Activated CD4-positive, alpha-beta memory T cell treated with anti-CD3 and anti-CD28 coated beads, Interleukin-2, amount 10 ng/mL, durations not matched to agents 7 days and 5 days (primary cell): ENCODE measurements at regions not wholly inside any gene's neighbourhood (a gene's known extent, or its start where the extent isn't known, plus 50 kb on each side); places are given as distances from the start of the nearest gene placed in this dataset.

Source experiments
- CTCF ChIA-PET: fragments of 350-600 bp; sonication (Branson Sonifier 250); formaldehyde crosslinking; loops from one replicate; lab custom pipeline; 2021; ENCODE audit warnings: antibody characterized with exemption, inconsistent platforms; lab: Charles Lee
- POLR2A ChIA-PET: fragments of 350-600 bp; sonication (Branson Sonifier 250); formaldehyde crosslinking; loops from one replicate; lab custom pipeline; 2021; ENCODE audit warnings: antibody characterized with exemption; lab: Charles Lee
- DNase-seq: peaks from one replicate; pipeline ENCODE4 v3.0.0-alpha.2; 2020
- H3K27ac Mint-ChIP-seq: one replicate; pipeline ENCODE4 v1.8.0; 2021; ENCODE audit warnings: mild to moderate bottlenecking, mixed read lengths
- H3K27me3 Mint-ChIP-seq: one replicate; pipeline ENCODE4 v1.8.0; 2021; ENCODE audit warnings: mixed read lengths
- H3K36me3 Mint-ChIP-seq: one replicate; pipeline ENCODE4 v1.8.0; 2021; ENCODE audit warnings: low read depth, mixed read lengths
- H3K4me1 Mint-ChIP-seq: one replicate; pipeline ENCODE4 v1.8.0; 2021; ENCODE audit warnings: mixed read lengths
- H3K4me3 Mint-ChIP-seq: one replicate; pipeline ENCODE4 v1.8.0; 2021; ENCODE audit warnings: mild to moderate bottlenecking, mixed read lengths
- H3K9me3 Mint-ChIP-seq: one replicate; pipeline ENCODE4 v1.8.0; 2021; ENCODE audit warnings: mixed read lengths

- Mint-ChIP-seq H3K27me3 (peaks cover 6% of the 10 kb centered on the region), H3K4me3 (no peak overlapping the region), H3K36me3 (no peaks in the 10 kb centered on the region), H3K9me3 (no peaks in the 10 kb centered on the region), H3K4me1 (no peaks in the 10 kb centered on the region), H3K27ac (no peak overlapping the region)
- no peak for DNase-seq
- ChIA-PET CTCF (no interaction called here), POLR2A (no interaction called here)
Observed at GRCh38 chr7:131620673-131621609, 64.5 kb upstream of the PODXL start.

GRCh38 chr7:131619336-131620305 is 63.2 kb upstream of the PODXL start:
- H3K36me3 Mint-ChIP-seq: no peaks in the 10 kb centered on the region
- H3K4me1 Mint-ChIP-seq: no peaks in the 10 kb centered on the region
- no peak overlapping the region for H3K4me3 Mint-ChIP-seq
- ChIA-PET CTCF (no interaction called here), POLR2A (no interaction called here)
- no peak for DNase-seq
- H3K27ac Mint-ChIP-seq: no peak overlapping the region
- H3K27me3 Mint-ChIP-seq: peaks cover 6% of the 10 kb centered on the region
- H3K9me3 Mint-ChIP-seq: no peaks in the 10 kb centered on the region

GRCh38 chr7:131618391-131618790 is 62.0 kb upstream of the PODXL start:
- Mint-ChIP-seq H3K9me3 (no peaks in the 10 kb centered on the region), H3K36me3 (no peaks in the 10 kb centered on the region), H3K27ac (no peak overlapping the region), H3K27me3 (peaks cover 6% of the 10 kb centered on the region), H3K4me3 (no peak overlapping the region), H3K4me1 (no peaks in the 10 kb centered on the region)
- no peak for DNase-seq
- ChIA-PET CTCF (no interaction called here), POLR2A (no interaction called here)

GRCh38 chr7:131616487-131617200 is 60.2 kb upstream of the PODXL start:
- no peaks in the 10 kb centered on the region for H3K9me3 Mint-ChIP-seq
- H3K27me3 Mint-ChIP-seq: peaks cover 6% of the 10 kb centered on the region
- no peaks in the 10 kb centered on the region for H3K4me1 Mint-ChIP-seq
- CTCF ChIA-PET: no interaction called here
- no peak overlapping the region for H3K27ac Mint-ChIP-seq
- H3K36me3 Mint-ChIP-seq: no peaks in the 10 kb centered on the region
- POLR2A ChIA-PET: no interaction called here
- no peak for DNase-seq
- no peak overlapping the region for H3K4me3 Mint-ChIP-seq

GRCh38 chr7:131613909-131614308 is 57.5 kb upstream of the PODXL start:
- Mint-ChIP-seq H3K4me3 (no peak overlapping the region), H3K36me3 (no peaks in the 10 kb centered on the region), H3K4me1 (no peaks in the 10 kb centered on the region), H3K27ac (no peak overlapping the region), H3K27me3 (peaks cover 6% of the 10 kb centered on the region), H3K9me3 (no peaks in the 10 kb centered on the region)
- DNase-seq: no peak
- CTCF ChIA-PET: no interaction called here
- POLR2A ChIA-PET: no interaction called here

GRCh38 chr7:131610007-131610406 is 53.6 kb upstream of the PODXL start:
- POLR2A ChIA-PET: no interaction called here
- DNase-seq: no peak
- CTCF ChIA-PET: no interaction called here
- Mint-ChIP-seq H3K36me3 (no peaks in the 10 kb centered on the region), H3K4me3 (no peak overlapping the region), H3K9me3 (no peaks in the 10 kb centered on the region), H3K4me1 (peaks cover 6% of the 10 kb centered on the region), H3K27me3 (peaks cover 18% of the 10 kb centered on the region), H3K27ac (no peak overlapping the region)

- Mint-ChIP-seq H3K9me3 (no peaks in the 10 kb centered on the region), H3K36me3 (no peaks in the 10 kb centered on the region), H3K4me3 (no peak overlapping the region), H3K27me3 (peaks cover 26% of the 10 kb centered on the region), H3K4me1 (peaks cover 6% of the 10 kb centered on the region), H3K27ac (no peak overlapping the region)
- no peak for DNase-seq
- ChIA-PET POLR2A (no interaction called here), CTCF (interaction anchor here (0.7 kb wide), 1 partner anchor 15 kb away, joined by 4 read pairs; no protein-coding TSS in a partner anchor)
Observed at GRCh38 chr7:131608116-131608500, 51.7 kb upstream of the PODXL start.

GRCh38 chr7:131607291-131608115 is 51.1 kb upstream of the PODXL start:
- DNase-seq: no peak
- Mint-ChIP-seq H3K4me3 (no peak overlapping the region), H3K27ac (no peak overlapping the region), H3K9me3 (no peaks in the 10 kb centered on the region), H3K4me1 (peaks cover 6% of the 10 kb centered on the region), H3K27me3 (peaks cover 28% of the 10 kb centered on the region), H3K36me3 (no peaks in the 10 kb centered on the region)
- CTCF ChIA-PET: interaction anchor here (0.5 kb wide), 1 partner anchor 587 kb away, joined by 3 read pairs; no protein-coding TSS in a partner anchor
- POLR2A ChIA-PET: no interaction called here

GRCh38 chr7:131606346-131607290 is 50.2 kb upstream of the PODXL start:
- Mint-ChIP-seq H3K36me3 (no peaks in the 10 kb centered on the region), H3K4me3 (no peak overlapping the region), H3K4me1 (peaks cover 6% of the 10 kb centered on the region), H3K9me3 (no peaks in the 10 kb centered on the region), H3K27ac (no peak overlapping the region), H3K27me3 (peaks cover 28% of the 10 kb centered on the region)
- DNase-seq: peak; percentile 16
- ChIA-PET POLR2A (no interaction called here), CTCF (interaction anchor here (0.5 kb wide), 1 partner anchor 586 kb away, joined by 3 read pairs; no protein-coding TSS in a partner anchor)
